LHCN-M2 (cell line): ENCODE measurements at regions not wholly inside any gene's neighbourhood (a gene's known extent, or its start where the extent isn't known, plus 50 kb on each side); places are given as distances from the start of the nearest gene placed in this dataset.
A peak's percentile ranks its signal among the peaks of the same experiment; 100 is the strongest.
"Not testable (repeated sequence)": the region's sequence is repeated elsewhere in the genome, so short reads cannot be mapped to it uniquely, and the experiment has no call there.

ENCODE experiments used
- DNase-seq: peaks from one replicate; pipeline ENCODE4 v3.0.0-alpha.2; 2012; ENCODE audit warnings: low read depth

DNA sequence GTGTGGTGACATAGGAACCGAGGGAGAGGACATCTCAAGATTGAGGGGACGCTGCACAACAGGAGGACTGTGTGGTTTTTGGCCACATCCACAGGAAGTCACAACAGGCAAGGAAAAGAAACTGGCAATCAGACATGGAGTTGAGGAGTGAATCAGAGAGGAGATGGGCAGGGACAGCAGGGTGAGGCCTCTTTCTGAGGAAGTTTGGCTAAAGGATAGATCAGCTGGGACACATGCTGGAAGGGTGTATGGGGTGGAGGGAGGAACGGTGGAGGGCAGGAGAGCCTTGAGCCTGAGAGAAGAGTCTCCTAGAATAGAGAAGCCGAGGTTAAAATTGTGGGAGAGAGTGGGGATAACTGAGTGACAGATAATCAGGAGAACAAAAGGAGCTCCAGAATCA, 75.1 kb upstream of the CIDEA start:
- DNase-seq, result not testable (repeated sequence)

DNA sequence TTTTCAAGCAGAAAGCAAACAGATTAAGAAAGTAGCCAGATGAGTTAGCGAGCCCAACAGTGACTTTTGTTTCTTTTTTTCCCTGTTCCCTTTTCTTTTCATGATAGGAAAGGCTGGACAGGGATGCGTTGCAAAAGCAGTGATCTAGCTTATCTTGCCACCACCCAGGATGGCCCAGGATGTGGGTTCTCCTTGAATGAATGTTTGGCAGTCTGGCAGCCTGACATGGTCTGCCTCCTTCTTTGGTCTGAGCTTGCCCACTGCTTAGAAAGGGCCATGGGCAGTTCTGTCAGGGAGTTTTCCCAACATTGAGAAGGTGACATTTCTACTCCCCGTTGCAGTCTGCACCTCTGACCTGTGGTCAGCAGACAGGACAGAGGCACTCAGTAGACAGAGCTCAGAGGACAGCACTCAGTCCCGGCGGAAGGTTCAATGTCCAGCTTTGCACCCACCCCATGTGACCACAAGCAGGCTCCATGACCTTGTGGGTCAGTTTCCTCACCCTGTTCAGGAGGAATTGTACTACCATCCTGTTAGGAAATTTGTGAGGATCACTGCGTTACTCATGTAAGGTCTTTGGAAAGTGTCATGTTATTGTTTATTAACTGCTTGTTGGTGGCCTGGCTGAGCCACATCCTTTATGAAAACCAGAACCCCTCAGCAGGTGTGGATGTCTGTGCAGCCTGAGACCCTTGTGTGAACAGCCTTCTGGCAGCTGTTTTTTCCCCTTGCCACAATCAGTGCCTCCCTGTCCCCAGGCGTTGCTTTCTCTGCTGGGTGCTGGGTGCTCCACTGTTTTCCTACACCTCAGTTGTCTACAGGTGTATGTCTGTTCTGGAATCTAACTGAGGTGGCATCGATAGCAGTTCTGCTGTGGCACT, 74.2 kb upstream of the CIDEA start:
- DNase-seq, result not testable (repeated sequence)

DNA sequence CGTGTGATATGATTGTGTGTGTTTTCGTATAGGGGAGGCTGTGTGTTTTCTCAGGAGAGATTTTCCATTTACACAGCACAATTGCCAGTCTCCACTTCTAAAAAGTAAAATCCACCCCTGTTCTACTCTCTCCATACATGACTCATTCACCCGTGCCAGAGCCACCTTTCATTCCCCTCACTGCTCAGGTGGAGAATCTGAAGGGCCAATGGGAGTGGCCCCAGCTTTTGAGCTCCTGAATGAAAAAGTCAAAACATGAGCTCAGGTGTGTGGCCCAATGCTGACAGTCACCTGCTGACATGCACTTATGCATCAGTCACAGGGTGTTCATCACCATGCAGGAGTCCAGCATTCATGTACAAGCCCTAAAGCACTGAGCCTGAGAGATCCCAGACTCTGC, 55.4 kb upstream of the CIDEA start:
- not testable (repeated sequence) for DNase-seq

DNA sequence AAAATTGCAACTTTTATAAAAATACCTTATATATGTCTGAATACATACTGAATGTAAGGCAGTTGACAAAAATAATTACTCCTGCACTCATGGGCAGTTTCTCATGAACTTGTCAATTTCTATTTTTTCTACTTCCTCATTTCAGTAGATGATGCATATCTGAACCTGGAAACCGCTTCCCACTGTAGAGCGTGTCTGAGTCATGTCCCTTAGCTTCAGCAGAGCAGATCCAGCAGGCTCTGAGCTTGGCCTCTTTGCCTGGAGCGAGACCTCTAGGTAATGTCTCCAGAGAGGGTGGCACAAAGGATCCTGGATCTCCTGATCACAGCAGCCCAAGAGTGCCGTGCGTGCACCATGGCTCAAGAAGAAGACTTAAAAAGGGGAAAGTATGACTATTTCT, 54.0 kb upstream of the CIDEA start:
- DNase-seq, result peak; percentile 1
